ENCODE measurements at regions not wholly inside any gene's neighbourhood (a gene's known extent, or its start where the extent isn't known, plus 50 kb on each side); places are given as distances from the start of the nearest gene placed in this dataset.
"Not testable (repeated sequence)": the region's sequence is repeated elsewhere in the genome, so short reads cannot be mapped to it uniquely, and the experiment has no call there.

- DNase-seq, result no peak
Measured at GRCh38 chr18:60059216-60059615, 159.4 kb downstream of the PMAIP1 start.

GRCh38 chr18:60053747-60054304, 154.0 kb downstream of the PMAIP1 start:
- no peak for DNase-seq

DNA sequence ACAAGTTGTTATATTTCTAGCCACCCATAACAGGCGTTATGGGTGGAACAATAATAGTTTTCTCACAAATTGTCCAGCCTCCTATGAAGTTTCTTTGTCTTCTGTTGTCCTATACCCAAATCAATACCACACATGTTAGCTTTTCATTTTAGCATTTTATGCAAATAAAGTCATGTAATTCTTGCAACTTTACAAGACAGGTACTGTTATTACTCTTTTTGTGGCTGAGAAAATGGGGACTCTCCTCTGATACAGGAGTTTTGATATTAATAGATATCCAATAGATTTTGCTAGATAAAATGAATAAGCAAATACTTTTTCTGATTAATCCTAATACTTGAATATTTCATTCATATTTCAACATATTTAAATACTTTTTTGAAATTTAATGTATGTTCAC, 151.0 kb downstream of the PMAIP1 start:
- no peak for DNase-seq

- DNase-seq, result no peak
Measured at GRCh38 chr18:60049172-60049571, 149.4 kb downstream of the PMAIP1 start.

GRCh38 chr18:60047556-60047955, 147.8 kb downstream of the PMAIP1 start:
- no peak for DNase-seq

GRCh38 chr18:60044290-60045006, 144.7 kb downstream of the PMAIP1 start:
- DNase-seq, result no peak

DNA sequence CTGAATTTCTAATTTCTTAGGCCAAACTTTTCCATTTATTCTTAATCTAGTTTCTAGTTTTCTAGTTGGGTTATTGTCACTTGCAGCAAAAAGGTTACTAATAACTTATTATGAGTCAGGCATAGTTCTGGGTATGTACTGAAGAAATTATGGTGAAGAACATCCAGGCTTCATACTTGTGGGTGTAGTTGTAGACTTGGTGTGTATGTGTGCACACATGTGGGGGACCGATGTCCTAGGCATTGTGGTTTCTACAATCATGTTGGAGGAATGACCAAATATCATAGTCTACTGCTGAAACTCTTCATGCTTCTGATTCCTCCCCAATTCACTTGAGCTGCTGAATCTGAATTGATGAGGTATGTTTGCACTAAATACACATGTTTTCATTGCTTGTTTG, 141.2 kb downstream of the PMAIP1 start:
- DNase-seq, result no peak

DNA sequence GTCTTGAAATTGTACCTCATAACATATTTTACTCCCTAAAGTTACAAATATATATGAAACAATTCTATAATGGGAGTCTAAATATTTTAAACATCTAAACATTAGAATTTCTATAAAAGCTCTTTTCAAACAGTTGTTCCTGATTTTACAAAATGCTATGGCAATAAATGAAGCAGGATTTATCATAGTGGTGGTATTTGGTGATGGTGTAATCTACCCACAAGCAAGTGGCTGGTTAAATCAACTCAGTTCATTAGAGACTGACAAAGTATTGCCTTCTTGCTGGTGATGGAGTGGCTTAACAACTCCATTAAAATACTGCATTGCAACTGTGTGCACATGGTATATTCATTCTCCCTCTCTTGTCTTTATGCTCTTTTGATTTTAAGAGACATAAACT, 138.9 kb downstream of the PMAIP1 start:
- no peak for DNase-seq

GRCh38 chr18:60027397-60027796, 127.6 kb downstream of the PMAIP1 start:
- no peak for DNase-seq

DNA sequence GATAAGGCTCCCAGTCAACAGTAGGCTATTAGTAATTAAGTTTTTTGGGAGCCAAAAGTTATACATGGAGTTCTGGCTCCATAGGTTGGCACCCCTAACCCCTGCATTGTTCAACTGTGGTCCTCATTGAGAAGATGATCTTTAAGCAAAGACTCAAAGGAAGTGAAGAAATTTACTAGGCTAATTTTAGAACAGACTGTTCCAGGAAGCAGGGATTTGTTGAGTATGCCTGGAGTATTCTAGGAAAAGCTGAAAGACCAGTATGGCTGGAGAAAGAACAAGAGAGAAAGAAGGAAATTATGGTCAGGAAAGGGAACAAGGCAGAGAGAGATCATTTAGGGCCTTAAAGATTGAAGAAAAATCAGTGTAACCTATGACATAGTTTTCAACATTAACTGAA, 125.1 kb downstream of the PMAIP1 start:
- DNase-seq, result no peak

DNA sequence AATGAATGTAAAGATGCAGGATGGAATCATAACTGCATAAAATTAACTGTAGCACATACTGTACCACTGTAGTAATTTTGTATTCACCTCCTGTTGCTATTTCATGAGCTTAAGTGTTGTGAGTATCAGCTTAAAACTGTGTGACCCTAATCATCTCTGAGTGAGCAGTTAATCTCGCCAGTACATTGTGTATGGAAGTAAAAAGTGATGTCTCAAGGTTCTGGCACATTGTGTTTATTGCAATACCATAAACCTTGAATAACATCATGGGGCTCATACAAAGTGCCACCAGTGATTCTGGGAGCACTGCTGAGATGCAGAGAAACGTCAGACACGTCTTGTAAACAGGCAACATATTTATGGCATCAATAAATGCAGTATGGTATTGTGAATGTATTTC, 124.5 kb downstream of the PMAIP1 start:
- DNase-seq, result no peak

GRCh38 chr18:60022671-60023276, 123.0 kb downstream of the PMAIP1 start:
- no peak for DNase-seq

- DNase-seq, result no peak
Measured at GRCh38 chr18:60021556-60021955, 121.8 kb downstream of the PMAIP1 start.

DNA sequence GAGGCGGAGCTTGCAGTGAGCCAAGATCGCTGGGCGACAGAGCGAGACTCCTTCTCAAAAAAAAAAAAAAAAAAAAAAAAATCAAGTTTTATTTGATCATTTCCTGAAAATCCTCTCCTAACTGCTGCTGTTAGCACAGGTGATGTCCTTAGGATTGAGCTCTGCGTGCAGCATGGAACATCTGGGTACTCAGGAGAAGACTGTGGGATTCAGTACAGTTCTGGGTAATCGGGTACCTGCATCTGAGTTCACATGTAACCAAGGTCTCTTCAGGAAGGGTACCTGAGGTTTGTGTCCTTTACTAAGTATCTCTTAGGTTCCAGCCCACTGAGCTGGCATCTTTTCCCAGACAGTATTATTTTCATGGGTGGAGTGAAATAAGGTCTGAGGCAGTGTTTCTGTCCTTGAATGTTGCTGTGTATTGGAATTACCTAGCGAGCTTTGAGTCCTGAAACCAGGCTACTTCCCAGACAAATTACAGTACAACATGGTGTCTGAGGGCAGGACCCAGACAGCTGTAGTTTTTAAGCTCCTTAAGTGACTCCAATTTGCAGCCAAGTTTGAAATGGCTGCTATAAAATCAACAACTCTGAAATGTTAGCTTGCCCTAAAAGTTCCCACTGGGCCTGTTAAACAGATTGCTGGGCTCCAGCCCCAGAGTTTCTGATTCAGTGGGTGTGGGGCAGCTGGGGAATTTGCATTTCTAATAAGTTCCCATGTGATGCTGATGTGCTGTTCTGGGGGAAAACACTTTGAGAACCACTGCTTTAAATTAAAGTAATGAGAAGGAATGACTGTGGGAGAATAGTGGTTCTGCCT, 120.5 kb downstream of the PMAIP1 start:
- no peak for DNase-seq

DNA sequence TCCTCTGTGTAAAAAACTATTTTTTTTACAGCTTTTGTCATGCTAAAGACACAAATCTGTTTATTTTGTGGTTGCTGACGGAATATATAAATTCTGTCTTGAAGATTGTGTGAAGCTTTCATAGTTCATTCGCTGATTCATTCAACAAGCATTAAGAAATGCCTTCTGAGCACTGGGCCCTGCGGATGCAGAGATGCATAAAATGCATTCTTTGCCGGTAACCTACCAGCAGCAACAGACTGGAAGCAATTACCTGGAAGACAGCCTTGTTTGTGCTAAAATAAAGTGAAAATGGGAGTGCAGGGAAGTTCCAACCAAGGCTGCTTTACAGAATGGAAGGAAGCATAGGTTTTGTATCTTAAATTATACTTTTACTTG, 119.7 kb downstream of the PMAIP1 start:
- DNase-seq, result no peak

DNA sequence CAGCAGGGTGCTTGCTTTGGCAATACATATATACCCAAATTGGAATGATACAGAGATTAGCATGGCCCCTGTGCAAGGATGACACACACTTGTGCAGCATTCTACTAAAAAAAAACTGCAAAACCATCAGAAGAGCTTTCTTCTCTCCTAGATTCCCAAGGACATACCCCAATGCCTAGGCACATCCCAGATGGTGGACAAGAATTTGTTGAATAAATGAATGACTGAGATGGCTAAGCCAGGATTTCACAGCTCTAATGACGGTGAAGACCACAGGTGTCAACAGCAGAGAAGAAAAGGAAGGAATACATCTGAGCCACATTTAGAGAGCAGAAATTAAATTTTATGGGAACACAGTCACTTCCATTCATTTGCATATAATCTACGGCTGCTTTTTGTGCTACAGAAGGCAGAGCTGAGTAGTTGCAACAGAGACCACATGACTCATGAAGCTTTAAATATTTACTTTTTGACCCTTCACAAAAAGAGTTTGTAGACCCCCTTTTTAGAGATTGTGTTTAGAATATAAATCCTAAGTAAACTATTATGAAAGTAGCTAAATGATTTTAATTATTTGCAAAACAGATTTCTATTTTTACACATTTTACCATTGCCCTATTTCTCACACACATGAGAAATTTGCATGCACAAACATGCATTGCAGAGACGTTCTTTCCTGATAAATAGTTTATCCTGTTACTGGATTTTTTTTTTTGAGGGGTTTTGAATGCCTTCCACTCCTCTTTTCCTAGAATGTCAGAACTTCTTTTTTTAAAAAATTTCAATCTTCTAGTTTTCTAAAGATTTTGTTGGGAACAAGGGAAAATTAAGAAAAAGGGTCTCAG, 119.0 kb downstream of the PMAIP1 start:
- DNase-seq, result no peak

GRCh38 chr18:60018134-60018533, 118.3 kb downstream of the PMAIP1 start:
- DNase-seq, result not testable (repeated sequence)

DNA sequence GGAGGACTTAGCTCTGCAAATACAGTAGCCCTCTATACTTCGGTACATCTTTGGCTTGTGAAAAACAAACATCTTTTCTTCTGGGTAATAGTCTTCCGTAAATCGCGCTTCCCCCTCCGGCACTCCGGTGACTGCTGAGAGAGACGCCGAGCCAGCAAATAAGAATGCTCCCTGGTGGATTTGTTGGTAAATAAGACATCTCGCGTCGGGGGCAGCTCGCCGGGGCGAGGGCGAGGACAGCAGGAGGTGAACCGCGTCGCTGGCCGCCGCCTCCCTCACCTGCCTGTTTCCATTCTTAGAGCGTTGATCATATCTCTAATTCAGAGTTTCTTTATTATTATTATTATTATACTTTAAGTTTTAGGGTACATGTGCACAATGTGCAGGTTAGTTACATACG, 117.6 kb downstream of the PMAIP1 start:
- no peak for DNase-seq

DNA sequence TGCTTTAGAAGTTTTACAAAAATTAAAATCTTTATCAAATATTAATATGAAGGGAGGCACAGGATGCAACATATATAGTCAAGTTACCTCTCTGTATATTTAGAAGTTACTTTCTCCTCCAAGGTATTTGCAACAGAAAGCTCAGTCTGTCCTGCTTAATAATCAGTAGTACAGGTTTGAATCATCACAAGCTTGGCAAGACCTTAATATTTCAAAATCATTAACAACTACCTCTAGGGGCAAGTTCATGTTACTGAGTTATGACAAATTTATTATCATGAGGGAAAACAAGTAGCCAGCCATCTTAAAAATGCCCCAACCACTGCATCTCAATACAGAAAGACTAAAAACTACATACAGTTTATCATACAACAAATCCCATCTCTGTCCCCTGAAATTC, 116.0 kb downstream of the PMAIP1 start:
- DNase-seq, result not testable (repeated sequence)

- not testable (repeated sequence) for DNase-seq
Measured at GRCh38 chr18:60013148-60013547, 113.4 kb downstream of the PMAIP1 start.

GRCh38 chr18:60010984-60011383, 111.2 kb downstream of the PMAIP1 start:
- no peak for DNase-seq

DNA sequence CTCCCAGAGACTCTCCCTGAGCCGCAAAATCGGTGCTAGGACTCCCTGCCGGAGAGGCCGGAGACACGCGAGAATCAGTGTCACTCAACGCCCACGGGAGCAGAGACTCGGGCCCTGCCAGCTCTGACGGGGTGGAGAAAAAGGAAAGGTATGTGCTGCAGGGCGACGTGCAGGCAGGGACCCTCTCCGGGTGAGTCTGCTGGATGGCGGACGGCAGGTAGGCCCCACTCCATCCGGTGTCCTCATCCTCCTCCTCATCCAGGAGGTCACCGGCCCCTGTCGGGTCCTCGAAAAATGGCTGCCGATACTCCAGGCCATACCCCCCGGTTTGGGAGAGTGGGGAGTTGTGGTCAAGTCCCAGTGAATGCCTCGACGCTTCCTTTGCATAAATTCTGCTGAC, 110.7 kb downstream of the PMAIP1 start:
- DNase-seq, result no peak

DNA sequence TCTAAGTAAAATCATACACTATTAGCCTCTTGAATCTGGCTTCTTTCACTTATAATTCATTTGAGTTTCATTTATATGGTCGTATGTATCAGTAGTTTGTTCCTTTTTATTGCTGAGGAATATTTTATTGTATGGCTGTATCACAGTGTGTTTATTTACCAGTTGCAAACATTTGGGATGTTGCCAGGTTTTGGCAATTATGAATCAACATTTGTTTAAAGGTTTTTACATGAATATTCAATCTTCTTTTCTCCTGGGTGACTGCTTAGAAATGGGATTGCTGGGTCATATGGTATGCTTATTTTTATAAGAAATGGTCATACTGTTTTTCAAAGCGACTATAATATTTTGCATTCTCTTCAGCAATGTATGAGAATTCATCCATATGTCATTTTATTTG, 107.9 kb downstream of the PMAIP1 start:
- no peak for DNase-seq

Data from activated CD4-positive, alpha-beta T cell treated with anti-CD3 and anti-CD28 coated beads, Interleukin-2, amount 50 U/mL, for 4 hours (primary cell).